Mammary epithelial cell (primary cell): ENCODE measurements at regions not wholly inside any gene's neighbourhood (a gene's known extent, or its start where the extent isn't known, plus 50 kb on each side); places are given as distances from the start of the nearest gene placed in this dataset.

ENCODE experiments used
- EZH2 ChIP-seq: IDR thresholded peaks from 2 replicates; pipeline ENCODE4 v1.6.1; 2012; ENCODE audit warnings: low read length, inconsistent platforms, borderline replicate concordance
- TF ChIP-seq, protein P1 (sequence below), 2 donors: IDR thresholded peaks in 1 of 2; conservative IDR thresholded peaks in 1 of 2; 2 replicates each; pipeline ENCODE4 v1.5.1; 2011 to 2012; ENCODE audit warnings: inconsistent platforms in 2 of 2, low read length in 2 of 2, mild to moderate bottlenecking in 2 of 2, control low read depth in 1 of 2, low read depth in 1 of 2; ENCODE audit not compliant: insufficient read depth in 1 of 2; ENCODE audit errors: extremely low read depth in 1 of 2

DNA sequence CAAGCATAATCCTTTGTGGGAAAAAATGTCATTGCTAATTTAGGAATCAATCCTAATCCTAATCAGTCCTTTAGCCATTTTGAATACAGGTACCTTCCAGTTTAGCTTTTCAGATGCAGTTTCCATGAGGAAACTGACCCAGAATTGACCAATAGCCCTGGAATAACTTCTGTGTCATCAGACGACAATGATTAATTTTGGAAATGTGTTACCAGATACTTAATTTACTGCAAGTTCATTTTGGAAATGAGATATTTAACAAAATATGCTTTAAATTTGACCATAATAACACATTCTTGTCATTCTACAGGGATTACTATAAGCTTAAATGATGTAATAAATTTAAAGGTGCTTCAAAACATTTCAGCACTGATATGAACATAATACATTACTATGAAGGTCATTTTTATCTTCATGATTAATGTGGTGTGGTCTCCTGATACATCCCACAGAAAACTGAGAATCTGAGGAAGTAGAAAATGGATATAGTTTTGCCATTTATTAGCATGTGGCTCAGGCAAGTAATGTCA, 129.8 kb upstream of the SH3BP4 start:
- TF ChIP-seq, protein P1, sequence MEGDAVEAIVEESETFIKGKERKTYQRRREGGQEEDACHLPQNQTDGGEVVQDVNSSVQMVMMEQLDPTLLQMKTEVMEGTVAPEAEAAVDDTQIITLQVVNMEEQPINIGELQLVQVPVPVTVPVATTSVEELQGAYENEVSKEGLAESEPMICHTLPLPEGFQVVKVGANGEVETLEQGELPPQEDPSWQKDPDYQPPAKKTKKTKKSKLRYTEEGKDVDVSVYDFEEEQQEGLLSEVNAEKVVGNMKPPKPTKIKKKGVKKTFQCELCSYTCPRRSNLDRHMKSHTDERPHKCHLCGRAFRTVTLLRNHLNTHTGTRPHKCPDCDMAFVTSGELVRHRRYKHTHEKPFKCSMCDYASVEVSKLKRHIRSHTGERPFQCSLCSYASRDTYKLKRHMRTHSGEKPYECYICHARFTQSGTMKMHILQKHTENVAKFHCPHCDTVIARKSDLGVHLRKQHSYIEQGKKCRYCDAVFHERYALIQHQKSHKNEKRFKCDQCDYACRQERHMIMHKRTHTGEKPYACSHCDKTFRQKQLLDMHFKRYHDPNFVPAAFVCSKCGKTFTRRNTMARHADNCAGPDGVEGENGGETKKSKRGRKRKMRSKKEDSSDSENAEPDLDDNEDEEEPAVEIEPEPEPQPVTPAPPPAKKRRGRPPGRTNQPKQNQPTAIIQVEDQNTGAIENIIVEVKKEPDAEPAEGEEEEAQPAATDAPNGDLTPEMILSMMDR (conservative IDR thresholded peaks at IDR 0.05 in 1 of 2, IDR thresholded peaks at IDR 0.05 in 1 of 2; ENCODE audit: extremely low read depth in 1 of 2, insufficient read depth in 1 of 2, low read depth in 1 of 2, low read length in 2 of 2), result no peak
- TF ChIP-seq EZH2, result no peak
